ENCODE measurements at regions not wholly inside any gene's neighbourhood (a gene's known extent, or its start where the extent isn't known, plus 50 kb on each side); places are given as distances from the start of the nearest gene placed in this dataset.

DNA sequence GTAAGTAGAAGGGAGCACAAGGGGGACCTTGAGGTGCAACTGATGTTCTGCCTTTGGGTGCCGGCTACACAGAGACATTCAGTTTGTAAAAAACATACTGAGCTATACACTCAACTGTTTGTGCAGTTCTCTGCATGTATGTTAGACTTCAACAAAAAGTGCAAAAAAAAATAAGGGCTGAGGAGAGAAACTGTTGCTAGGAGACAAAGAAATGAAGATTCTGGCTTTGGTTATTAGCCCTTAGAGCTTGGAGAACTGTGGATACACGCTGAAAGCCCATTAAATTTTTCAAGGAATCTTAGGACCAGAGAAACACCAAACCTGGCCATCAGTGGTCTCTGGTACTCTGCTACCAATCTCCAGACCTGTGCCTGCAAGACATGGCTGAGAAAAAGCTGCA lies 207.6 kb upstream of the NSMCE3 start:
- H3K9me3 ChIP-seq (ENCODE audit: control insufficient read depth, low read depth, low read length) = no peaks in the 10 kb centered on the region
- H4K20me1 ChIP-seq (ENCODE audit: control insufficient read depth, extremely low read depth, insufficient read depth, low read length) = no peaks in the 10 kb centered on the region
- H3K4me3 ChIP-seq (ENCODE audit: control insufficient read depth in 2 of 3, extremely low read depth in 1 of 3, insufficient read depth in 2 of 3, low read depth in 1 of 3, low read length in 3 of 3) = no peak overlapping the region
- H3K27ac ChIP-seq (ENCODE audit: control insufficient read depth, insufficient read depth, low read length) = no peak overlapping the region
- H2AFZ ChIP-seq (ENCODE audit: control insufficient read depth, low read length) = no peak overlapping the region
- dilution Hi-C loops (cut with MboI; ENCODE audit: extremely low pct_ligation_motif_present, low sequenced_read_pairs) = no loop called here
- no peaks in the 10 kb centered on the region for H3K79me2 ChIP-seq (ENCODE audit: control insufficient read depth, insufficient read depth, low read length)
- FAIRE-seq (no peak), DNase-seq (ENCODE audit: low read depth, low spot score) (no peak)
- TF ChIP-seq CTCF (optimal IDR thresholded peaks at IDR 0.05 in 1 of 3, IDR thresholded peaks at IDR 0.05 in 1 of 3, conservative IDR thresholded peaks at IDR 0.05 in 1 of 3; ENCODE audit: extremely low read depth in 1 of 3, insufficient read depth in 2 of 3, low read length in 3 of 3) (no peak), EZH2 (IDR thresholded peaks at IDR 0.05; ENCODE audit: low read length) (no peak)
- H3K4me1 ChIP-seq (ENCODE audit: control insufficient read depth, extremely low read depth, insufficient read depth, low read length) = no peaks in the 10 kb centered on the region
- no peaks in the 10 kb centered on the region for H3K36me3 ChIP-seq (ENCODE audit: control insufficient read depth in 2 of 2, extremely low read depth in 1 of 2, insufficient read depth in 2 of 2, low read length in 2 of 2)
- H3K27me3 ChIP-seq (ENCODE audit: control insufficient read depth, extremely low read depth, insufficient read depth, low read length) = no peaks in the 10 kb centered on the region
- no peaks in the 10 kb centered on the region for H3K9me1 ChIP-seq (ENCODE audit: control insufficient read depth, extremely low read depth, insufficient read depth, low read length)
- H3K4me2 ChIP-seq (ENCODE audit: control insufficient read depth, extremely low read depth, insufficient read depth, low read depth, low read length) = no peak overlapping the region
- H3K9ac ChIP-seq (ENCODE audit: control insufficient read depth, extremely low read depth, insufficient read depth, low read length) = no peak overlapping the region

- Histone ChIP-seq H3K4me2 (ENCODE audit: control insufficient read depth, extremely low read depth, insufficient read depth, low read depth, low read length) (no peak overlapping the region), H3K79me2 (ENCODE audit: control insufficient read depth, insufficient read depth, low read length) (no peaks in the 10 kb centered on the region), H3K27me3 (ENCODE audit: control insufficient read depth, extremely low read depth, insufficient read depth, low read length) (no peaks in the 10 kb centered on the region), H3K4me1 (ENCODE audit: control insufficient read depth, extremely low read depth, insufficient read depth, low read length) (no peaks in the 10 kb centered on the region), H3K36me3 (ENCODE audit: control insufficient read depth in 2 of 2, extremely low read depth in 1 of 2, insufficient read depth in 2 of 2, low read length in 2 of 2) (no peaks in the 10 kb centered on the region), H3K9me1 (ENCODE audit: control insufficient read depth, extremely low read depth, insufficient read depth, low read length) (no peaks in the 10 kb centered on the region), H3K27ac (ENCODE audit: control insufficient read depth, insufficient read depth, low read length) (no peak overlapping the region), H3K9me3 (ENCODE audit: control insufficient read depth, low read depth, low read length) (no peaks in the 10 kb centered on the region), H3K4me3 (ENCODE audit: control insufficient read depth in 2 of 3, extremely low read depth in 1 of 3, insufficient read depth in 2 of 3, low read depth in 1 of 3, low read length in 3 of 3) (no peak overlapping the region), H4K20me1 (ENCODE audit: control insufficient read depth, extremely low read depth, insufficient read depth, low read length) (no peaks in the 10 kb centered on the region), H3K9ac (ENCODE audit: control insufficient read depth, extremely low read depth, insufficient read depth, low read length) (no peak overlapping the region), H2AFZ (ENCODE audit: control insufficient read depth, low read length) (no peak overlapping the region)
- TF ChIP-seq CTCF (optimal IDR thresholded peaks at IDR 0.05 in 1 of 3, IDR thresholded peaks at IDR 0.05 in 1 of 3, conservative IDR thresholded peaks at IDR 0.05 in 1 of 3; ENCODE audit: extremely low read depth in 1 of 3, insufficient read depth in 2 of 3, low read length in 3 of 3) = no peak
- TF ChIP-seq EZH2 (IDR thresholded peaks at IDR 0.05; ENCODE audit: low read length) = no peak
- DNase-seq (ENCODE audit: low read depth, low spot score) = no peak
- FAIRE-seq = no peak
- dilution Hi-C loops (cut with MboI; ENCODE audit: extremely low pct_ligation_motif_present, low sequenced_read_pairs) = no loop called here
These were observed 207.0 kb upstream of the NSMCE3 start for GRCh38 chr15:29476503-29477080.
